C4-2B (cell line): ENCODE measurements at regions not wholly inside any gene's neighbourhood (a gene's known extent, or its start where the extent isn't known, plus 50 kb on each side); places are given as distances from the start of the nearest gene placed in this dataset.

Experiments
- ZFX ChIP-seq: fragments of 450-650 bp; IDR thresholded peaks from 2 replicates; pipeline ENCODE4 v1.6.1; 2017
- TF ChIP-seq, protein P1 (sequence below): fragments of 450-650 bp; conservative IDR thresholded peaks from 2 replicates; pipeline ENCODE4 v1.5.1; 2017; ENCODE audit warnings: mild to moderate bottlenecking

DNA sequence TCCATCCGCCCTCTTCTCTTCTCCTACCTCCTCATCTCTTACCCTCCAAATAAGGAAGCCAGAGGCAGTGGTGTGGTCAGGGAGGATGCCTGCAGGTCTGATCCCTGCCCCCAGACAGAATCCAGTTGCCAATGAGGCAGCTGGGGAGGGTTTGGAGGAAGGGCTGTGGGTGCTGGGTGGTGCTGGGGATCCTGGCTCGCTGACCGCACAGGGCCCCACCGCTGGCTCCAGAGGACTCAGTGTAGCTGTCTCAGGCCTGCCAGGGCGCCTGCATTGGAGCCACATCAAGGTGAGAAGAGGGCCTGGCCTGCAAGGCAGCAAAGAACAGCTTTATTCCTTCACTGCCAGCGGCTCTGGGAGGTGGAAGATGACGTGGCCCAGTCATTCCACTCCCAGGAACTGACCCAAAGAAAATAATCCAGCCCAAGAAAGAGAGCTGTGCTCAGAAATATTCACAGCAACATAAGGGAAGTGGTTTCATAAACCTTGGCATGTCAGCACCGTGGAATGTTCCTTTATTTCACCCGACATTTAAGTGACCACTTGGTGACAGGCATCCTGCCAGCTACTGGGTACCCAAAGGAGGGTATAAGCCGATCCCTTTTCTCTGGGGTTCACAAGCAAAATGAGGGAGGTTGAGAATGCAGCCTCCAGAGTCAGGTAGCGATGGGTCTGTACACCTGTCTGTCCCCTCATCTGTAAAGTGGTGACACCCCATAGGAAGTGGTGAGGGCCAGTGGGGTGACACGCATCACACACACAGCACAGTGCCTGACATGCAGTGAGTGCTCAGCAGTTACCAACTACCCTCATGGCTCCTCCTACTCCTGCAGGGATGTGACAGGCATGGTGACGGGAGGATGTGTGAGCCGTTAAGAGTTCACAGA is 125.1 kb downstream of the SNX5 start:
- TF ChIP-seq, protein P1, sequence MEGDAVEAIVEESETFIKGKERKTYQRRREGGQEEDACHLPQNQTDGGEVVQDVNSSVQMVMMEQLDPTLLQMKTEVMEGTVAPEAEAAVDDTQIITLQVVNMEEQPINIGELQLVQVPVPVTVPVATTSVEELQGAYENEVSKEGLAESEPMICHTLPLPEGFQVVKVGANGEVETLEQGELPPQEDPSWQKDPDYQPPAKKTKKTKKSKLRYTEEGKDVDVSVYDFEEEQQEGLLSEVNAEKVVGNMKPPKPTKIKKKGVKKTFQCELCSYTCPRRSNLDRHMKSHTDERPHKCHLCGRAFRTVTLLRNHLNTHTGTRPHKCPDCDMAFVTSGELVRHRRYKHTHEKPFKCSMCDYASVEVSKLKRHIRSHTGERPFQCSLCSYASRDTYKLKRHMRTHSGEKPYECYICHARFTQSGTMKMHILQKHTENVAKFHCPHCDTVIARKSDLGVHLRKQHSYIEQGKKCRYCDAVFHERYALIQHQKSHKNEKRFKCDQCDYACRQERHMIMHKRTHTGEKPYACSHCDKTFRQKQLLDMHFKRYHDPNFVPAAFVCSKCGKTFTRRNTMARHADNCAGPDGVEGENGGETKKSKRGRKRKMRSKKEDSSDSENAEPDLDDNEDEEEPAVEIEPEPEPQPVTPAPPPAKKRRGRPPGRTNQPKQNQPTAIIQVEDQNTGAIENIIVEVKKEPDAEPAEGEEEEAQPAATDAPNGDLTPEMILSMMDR = no peak
- no peak for TF ChIP-seq ZFX
